ENCODE measurements at regions not wholly inside any gene's neighbourhood (a gene's known extent, or its start where the extent isn't known, plus 50 kb on each side); places are given as distances from the start of the nearest gene placed in this dataset.

DNA sequence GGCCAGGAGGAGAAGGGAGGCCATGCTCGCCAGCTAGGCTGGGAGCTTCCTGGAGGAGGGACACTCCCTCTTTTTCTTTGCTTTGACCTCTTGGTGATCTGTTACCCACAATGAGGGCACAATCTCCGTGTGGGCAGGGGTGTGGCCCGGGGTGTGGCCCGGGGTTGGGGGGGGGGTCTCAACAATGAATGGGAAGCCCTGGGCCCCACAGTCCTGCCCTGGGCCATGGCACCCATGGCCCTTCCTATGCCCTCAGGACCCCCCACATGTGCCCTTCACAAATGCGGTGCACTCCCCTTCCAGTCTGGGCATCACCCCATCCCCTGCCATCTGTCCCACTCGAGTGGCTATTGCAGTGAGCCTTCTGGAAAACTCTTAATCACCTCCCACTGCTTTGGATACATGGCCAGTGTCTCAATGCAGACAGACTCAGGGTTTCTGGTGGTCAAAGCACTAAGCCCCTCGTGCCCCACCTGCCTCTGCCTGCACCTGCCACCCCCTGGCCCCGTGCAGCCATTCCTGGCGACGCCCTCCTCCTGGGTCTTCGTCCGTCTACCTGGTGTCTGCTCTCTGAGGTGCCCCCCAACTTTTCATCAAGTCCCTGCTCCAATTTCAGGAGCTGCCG lies 611.3 kb downstream of the TBC1D22A start:
- Mint-ChIP-seq H3K27me3 (no peaks in the 10 kb centered on the region), H3K4me3 (no peak overlapping the region)

DNA sequence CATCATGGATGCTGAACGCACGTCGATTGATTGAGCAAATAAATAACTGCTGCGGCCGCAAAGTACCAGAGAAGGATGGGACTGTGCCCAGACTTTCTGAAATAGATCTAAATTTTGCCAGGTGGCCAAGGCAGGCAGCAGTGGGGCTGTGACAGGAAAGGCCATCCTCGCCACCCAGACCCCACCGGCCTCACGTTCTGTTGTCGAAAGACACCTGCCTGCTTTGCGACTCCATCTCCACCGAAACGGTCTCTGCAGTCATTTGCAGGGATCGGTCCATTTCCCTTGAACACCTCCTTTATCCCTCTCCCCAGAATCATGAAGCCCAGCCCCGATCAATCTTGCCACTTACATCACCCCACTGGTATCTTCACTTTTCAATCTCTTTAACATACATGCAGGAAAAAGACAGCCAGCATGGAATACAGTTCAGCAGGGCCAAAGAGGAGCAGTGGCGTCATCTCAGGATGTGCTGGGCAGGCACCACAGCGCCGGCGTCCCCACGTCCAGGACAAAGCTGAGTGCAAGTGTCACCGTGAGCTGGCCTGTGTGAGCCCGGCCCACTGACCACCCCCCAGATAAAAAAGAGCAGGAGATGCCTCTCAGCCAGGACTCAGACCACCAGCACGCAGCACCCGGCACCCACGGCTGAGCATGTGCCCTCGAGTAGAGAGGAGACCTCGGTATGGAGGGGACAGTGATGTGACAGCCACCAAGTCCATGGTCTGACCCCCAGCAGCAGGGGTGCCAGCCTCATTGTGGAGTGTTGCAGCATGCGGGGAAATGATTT lies 610.3 kb downstream of the TBC1D22A start:
- no peaks in the 10 kb centered on the region for H3K27me3 Mint-ChIP-seq
- H3K4me1 Mint-ChIP-seq = no peaks in the 10 kb centered on the region
- H3K4me3 Mint-ChIP-seq = no peak overlapping the region
- DNase-seq = no peak
- no peaks in the 10 kb centered on the region for H3K9me3 Mint-ChIP-seq
- H3K27ac Mint-ChIP-seq = no peak overlapping the region
- CTCF ChIA-PET = no interaction called here
- H3K36me3 Mint-ChIP-seq (ENCODE audit: low read depth) = no peaks in the 10 kb centered on the region
- POLR2A ChIA-PET = no interaction called here

More for the DNA sequence above, 611.3 kb downstream of the TBC1D22A start:
- ChIA-PET CTCF (no interaction called here), POLR2A (no interaction called here)
- no peaks in the 10 kb centered on the region for H3K36me3 Mint-ChIP-seq (ENCODE audit: low read depth)
- peaks cover 7% of the 10 kb centered on the region for H3K9me3 Mint-ChIP-seq
- H3K27ac Mint-ChIP-seq = peak overlapping the region; percentile 36
- no peak for DNase-seq
- no peaks in the 10 kb centered on the region for H3K4me1 Mint-ChIP-seq

DNA sequence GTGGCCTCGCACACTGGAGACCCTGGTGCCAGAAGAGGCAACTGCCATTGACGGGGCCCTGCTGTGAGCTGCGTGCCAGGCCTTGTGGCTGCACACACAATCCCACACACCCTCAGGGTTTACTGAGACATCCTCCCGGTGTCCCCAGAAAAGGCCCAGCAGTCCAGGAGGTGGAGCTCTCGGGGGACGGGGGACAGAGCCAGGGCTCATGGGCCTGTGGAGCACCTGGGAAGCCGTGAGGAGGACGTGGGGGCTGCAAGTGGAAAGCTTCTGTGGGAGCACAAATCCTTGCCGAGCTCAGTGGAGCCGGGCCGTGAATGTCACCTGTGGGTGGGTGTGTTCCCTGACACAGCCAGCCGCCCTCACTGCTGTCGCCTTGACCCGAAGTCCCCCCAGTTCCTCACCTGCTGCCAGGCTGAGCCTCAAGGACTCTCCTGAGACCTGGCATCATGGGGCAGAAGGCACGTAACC lies 609.7 kb downstream of the TBC1D22A start:
- DNase-seq = no peak
- H3K27me3 Mint-ChIP-seq = no peaks in the 10 kb centered on the region
- ChIA-PET CTCF (no interaction called here), POLR2A (no interaction called here)
- no peaks in the 10 kb centered on the region for H3K9me3 Mint-ChIP-seq
- H3K36me3 Mint-ChIP-seq (ENCODE audit: low read depth) = no peaks in the 10 kb centered on the region
- H3K4me3 Mint-ChIP-seq = no peak overlapping the region
- H3K27ac Mint-ChIP-seq = no peak overlapping the region
- no peaks in the 10 kb centered on the region for H3K4me1 Mint-ChIP-seq

DNA sequence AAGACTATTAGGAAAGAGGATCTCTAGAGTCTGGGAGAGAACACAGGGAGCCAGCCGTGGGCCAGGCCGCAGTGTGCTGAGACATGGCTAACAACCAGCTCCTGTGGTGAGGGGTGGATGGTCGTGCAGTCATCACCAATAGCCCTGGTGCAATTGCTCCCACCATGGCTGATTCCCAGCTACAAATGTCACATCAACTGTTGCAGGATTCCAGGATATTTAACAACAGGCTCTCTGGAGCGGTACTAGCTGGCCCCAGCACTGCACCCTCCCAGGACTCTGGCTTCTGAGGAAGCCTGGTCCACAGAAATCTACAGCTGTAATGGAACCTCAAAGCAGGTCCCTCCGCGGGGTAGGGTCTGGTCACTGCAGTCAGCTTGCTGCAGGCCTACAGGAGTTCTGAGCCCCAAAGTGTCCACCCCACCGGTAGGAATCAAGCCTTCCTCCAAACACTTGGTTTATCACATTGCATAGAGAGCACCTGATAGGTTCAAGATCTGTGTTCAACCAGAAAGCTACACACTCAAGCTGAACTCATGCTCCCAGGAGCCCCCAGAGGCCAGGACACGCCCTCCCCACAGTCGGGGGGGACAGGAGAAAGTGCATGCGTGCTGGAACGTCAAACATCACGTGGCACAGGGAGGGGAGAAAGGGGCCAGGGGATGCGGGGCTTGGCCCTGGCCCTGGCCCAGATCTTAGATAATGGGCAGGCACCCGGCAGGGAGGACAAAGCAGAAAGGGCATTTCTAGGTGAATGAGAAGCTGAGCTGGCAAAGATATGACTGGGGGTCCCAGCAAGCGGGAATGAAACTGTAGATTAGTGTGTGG lies 609.0 kb downstream of the TBC1D22A start:
- ChIA-PET CTCF (no interaction called here), POLR2A (no interaction called here)
- no peak overlapping the region for H3K4me3 Mint-ChIP-seq
- no peak for DNase-seq
- H3K9me3 Mint-ChIP-seq = no peaks in the 10 kb centered on the region
- H3K27ac Mint-ChIP-seq = no peak overlapping the region
- H3K27me3 Mint-ChIP-seq = no peaks in the 10 kb centered on the region
- H3K36me3 Mint-ChIP-seq (ENCODE audit: low read depth) = no peaks in the 10 kb centered on the region
- no peaks in the 10 kb centered on the region for H3K4me1 Mint-ChIP-seq

DNA sequence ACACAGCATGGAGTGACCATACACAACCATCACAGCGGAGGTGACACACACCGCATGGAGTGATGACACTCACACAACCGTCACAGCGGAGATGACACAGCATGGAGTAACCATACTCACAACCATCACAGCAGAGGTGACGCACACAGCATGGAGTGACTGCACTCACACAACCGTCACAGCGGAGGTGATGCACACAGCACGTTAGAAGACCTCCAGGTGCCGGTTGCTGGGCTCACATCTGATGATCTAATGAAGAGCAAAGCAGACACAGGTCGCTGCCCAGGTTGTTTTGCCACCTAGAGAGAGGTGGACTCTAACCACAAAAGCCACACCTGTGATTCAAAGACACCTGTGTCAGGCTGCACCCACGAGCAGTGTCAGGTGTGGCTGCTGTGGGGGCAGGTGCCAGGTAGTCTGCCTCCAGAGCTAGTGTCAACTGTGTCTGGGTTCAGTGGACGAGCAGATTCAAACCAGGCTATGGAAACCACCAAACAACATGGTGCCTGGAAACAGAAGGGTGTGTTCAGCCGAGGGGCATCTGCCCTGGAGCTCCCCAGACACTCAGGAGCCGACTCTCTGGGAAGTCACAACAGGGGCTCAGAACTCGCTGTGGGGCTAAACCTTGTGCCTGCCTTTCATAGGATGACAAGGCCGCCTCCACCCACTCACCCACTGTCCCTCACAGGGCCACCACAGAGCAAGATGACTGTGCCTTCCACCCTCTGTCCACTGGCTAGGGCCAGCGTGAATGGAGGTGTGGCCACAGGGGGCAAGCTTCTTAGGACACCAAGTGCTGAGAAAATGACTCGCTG lies 608.2 kb downstream of the TBC1D22A start:
- H3K27me3 Mint-ChIP-seq = no peaks in the 10 kb centered on the region
- H3K36me3 Mint-ChIP-seq (ENCODE audit: low read depth) = no peaks in the 10 kb centered on the region
- CTCF ChIA-PET = interaction anchor here (0.6 kb wide), 1 partner anchor 352 kb away, joined by 5 read pairs; no protein-coding TSS in a partner anchor
- no peaks in the 10 kb centered on the region for H3K9me3 Mint-ChIP-seq
- no peak overlapping the region for H3K4me3 Mint-ChIP-seq
- H3K27ac Mint-ChIP-seq = no peak overlapping the region
- H3K4me1 Mint-ChIP-seq = no peaks in the 10 kb centered on the region
- no peak for DNase-seq
- POLR2A ChIA-PET = no interaction called here

DNA sequence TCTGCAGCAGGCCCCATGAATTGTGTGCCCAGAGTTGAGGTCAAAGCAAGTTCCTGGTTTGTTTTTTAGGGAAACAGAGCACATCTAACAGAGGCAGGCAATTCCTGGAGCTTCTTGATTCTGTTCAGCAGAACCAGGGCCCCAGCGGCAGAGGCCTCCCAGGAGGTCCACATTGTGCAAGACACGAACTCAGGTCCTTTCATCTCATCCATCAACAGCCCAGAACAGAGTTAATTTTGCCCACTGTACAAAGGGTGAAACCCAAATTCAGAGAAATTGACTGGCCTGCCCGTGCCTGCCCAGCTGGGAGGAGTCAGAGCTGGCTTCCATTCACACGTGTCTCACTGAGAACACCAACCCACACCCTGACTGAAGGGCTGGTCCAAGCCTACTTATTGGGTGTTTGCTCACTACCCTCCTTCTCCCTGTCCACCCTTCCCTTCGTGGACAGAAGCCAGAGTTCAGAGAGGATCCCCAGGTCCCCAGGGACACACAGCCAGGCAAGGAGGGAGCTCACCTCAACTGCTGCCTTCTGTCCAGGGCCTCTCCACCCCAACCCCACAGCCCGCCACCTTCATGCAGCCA lies 607.1 kb downstream of the TBC1D22A start:
- H3K4me3 Mint-ChIP-seq = no peak overlapping the region
- no peaks in the 10 kb centered on the region for H3K4me1 Mint-ChIP-seq
- H3K9me3 Mint-ChIP-seq = no peaks in the 10 kb centered on the region
- H3K27ac Mint-ChIP-seq = no peak overlapping the region
- H3K27me3 Mint-ChIP-seq = no peaks in the 10 kb centered on the region
- no peaks in the 10 kb centered on the region for H3K36me3 Mint-ChIP-seq (ENCODE audit: low read depth)
- DNase-seq = no peak
- POLR2A ChIA-PET = no interaction called here
- CTCF ChIA-PET = no interaction called here

DNA sequence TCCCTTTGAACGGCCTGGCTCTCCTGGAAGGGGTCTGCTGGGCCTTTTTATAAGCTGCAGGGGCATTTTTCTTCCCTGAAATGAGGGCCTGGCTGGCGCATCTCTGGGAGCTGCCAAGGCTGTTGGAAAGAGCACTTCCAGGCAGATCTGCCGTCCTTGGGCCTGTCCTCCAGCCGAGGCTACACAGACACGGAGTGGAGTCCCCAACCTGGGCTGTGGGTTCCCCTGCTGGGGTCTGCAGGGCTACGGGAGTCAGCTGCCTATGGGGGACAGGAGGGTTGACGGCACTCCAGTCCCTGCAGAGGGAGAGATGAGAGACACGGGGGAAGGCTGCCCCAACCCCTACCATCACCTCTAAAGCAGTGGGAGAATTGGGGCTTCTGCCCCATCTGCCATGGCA lies 606.6 kb downstream of the TBC1D22A start:
- peaks cover 3% of the 10 kb centered on the region for H3K9me3 Mint-ChIP-seq
- ChIA-PET CTCF (no interaction called here), POLR2A (no interaction called here)
- no peaks in the 10 kb centered on the region for H3K4me1 Mint-ChIP-seq
- no peak overlapping the region for H3K4me3 Mint-ChIP-seq
- DNase-seq = no peak
- no peaks in the 10 kb centered on the region for H3K27me3 Mint-ChIP-seq
- no peak overlapping the region for H3K27ac Mint-ChIP-seq
- no peaks in the 10 kb centered on the region for H3K36me3 Mint-ChIP-seq (ENCODE audit: low read depth)

DNA sequence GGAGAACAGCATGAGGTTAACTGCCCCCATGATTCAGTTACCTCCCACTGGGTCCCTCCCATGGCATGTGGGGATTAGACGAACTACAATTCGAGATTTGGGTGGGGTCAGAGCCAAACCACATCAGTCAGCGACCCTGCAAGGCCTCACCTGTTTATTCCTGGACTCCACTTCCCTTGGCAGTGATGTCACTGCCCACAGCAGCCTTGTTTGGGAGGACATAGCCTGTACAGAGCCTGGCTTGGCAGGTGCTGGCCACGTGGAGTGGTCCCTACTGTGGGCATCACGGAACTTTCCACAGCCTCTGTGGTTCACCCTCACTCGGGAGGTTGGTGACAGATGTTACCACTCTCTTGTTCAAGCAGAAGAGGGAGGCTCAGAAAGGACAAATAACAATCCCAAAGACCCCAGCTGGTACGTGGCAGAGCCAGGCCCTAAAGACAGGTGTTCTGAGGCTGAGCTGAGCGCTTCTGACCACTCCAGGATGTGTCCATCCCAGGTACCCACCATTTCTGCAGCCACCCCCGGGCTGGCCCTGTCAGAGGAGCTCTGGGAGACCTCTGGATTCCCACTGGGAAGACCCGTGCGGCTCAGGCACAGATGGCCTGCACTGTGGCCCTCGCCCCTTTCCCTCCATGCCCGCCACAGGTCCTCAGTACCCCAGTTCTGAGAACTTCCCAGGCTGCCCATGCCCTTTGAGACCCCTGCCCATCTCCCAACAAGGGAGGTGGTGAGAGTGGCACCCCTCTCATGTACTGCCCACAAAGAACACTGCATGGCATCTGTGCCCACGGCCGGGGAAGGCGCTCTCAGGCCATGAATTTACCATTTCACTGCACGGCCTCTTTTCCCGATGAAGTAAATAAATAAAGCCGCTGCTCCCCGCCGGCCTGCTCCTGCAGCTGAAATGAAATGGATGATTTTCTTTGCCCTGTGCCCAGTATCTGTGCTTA lies 605.8 kb downstream of the TBC1D22A start:
- no peaks in the 10 kb centered on the region for H3K36me3 Mint-ChIP-seq (ENCODE audit: low read depth)
- H3K4me1 Mint-ChIP-seq = no peaks in the 10 kb centered on the region
- H3K9me3 Mint-ChIP-seq = peaks cover 7% of the 10 kb centered on the region
- no peaks in the 10 kb centered on the region for H3K27me3 Mint-ChIP-seq
- H3K4me3 Mint-ChIP-seq = no peak overlapping the region
- no peak overlapping the region for H3K27ac Mint-ChIP-seq
- ChIA-PET CTCF (no interaction called here), POLR2A (no interaction called here)
- DNase-seq = no peak

DNA sequence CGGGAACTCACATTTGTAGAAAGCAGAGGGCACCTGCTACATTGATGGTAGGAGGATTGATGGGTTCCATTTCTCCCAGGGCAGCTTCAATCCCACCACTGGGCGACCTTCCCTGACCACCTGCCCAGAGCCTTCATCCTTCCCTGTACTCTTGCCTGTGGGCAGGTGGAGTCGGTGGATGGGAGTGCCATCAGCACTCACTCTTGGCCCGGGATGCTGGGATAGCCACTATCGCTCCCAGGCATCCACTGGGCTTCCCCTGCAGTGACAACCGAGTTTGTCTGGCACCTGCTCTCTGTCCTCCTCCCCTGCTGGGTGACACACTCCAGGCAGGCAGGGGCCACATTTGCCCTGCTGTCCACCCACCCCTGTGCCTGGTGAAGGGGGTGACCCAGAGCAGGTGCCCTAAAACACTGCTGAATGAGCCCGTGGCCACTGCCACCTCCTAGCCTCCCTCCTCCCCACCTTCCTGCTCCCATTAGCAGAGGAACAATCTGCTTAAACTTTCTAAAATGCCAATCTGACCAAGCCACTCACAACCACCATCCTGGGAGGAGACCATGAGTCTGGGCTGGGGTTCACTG lies 604.7 kb downstream of the TBC1D22A start:
- H3K9me3 Mint-ChIP-seq = peaks cover 7% of the 10 kb centered on the region
- H3K27ac Mint-ChIP-seq = no peak overlapping the region
- CTCF ChIA-PET = no interaction called here
- no peaks in the 10 kb centered on the region for H3K36me3 Mint-ChIP-seq (ENCODE audit: low read depth)
- H3K27me3 Mint-ChIP-seq = no peaks in the 10 kb centered on the region
- no peak overlapping the region for H3K4me3 Mint-ChIP-seq
- no peaks in the 10 kb centered on the region for H3K4me1 Mint-ChIP-seq
- POLR2A ChIA-PET = no interaction called here
- DNase-seq = no peak

DNA sequence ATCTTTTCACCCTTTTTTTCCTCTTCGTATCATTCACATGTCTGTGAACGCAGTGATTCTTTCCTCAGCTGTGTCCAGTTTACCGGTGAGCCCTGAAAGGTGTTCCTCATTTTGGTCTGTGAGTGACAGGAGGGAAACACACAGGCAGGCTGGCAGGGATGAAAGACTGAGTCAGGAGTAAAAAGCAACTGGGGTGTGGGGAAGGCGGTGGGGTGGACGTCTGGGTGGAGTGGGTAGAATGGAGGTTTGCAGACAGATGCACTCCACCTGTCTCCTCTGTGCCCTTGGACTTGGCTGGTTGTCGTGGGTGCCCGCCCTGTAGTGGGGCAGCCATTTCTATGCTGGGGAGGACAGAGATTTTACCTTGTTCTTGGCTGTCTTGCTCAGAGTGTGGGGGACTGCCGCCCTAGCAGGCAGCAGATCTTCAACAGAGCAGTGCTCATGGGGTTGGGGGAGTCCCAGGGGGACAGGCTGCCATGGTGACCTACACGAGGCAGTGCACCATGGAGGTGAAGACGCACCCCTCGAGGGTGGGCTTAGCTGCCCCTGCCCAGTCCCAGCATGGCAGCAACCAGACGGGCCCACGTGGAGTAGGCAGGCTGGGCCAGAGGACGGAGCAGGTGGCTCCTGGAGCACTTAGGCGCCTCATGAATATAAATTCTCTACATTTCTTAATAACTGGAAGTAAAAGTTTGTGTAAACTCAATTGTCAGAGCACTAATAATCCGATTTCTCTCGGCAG lies 603.7 kb downstream of the TBC1D22A start:
- H3K4me1 Mint-ChIP-seq = no peaks in the 10 kb centered on the region
- no peak overlapping the region for H3K27ac Mint-ChIP-seq
- H3K36me3 Mint-ChIP-seq (ENCODE audit: low read depth) = no peaks in the 10 kb centered on the region
- H3K27me3 Mint-ChIP-seq = no peaks in the 10 kb centered on the region
- ChIA-PET CTCF (no interaction called here), POLR2A (no interaction called here)
- DNase-seq = no peak
- no peak overlapping the region for H3K4me3 Mint-ChIP-seq
- H3K9me3 Mint-ChIP-seq = peaks cover 7% of the 10 kb centered on the region

DNA sequence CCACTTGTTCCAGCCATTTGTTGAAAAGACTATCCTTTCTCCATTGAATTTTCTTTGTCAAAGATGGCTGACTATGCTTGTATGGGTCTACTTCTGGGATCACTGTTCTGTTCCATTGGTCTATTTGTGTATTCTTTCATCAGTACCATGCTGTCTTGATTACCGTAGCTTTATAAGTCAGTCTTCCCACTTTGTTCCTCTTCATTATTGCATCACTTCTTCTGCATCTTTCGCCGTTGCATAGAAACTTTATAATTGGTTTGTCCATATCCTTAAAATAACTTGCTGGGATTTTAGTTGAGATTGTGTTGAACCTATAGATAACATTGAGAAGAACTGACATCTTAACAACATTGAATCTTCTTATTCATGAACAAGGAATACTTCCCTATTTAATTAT lies 598.8 kb downstream of the TBC1D22A start:
- no peaks in the 10 kb centered on the region for H3K27me3 Mint-ChIP-seq
- H3K36me3 Mint-ChIP-seq (ENCODE audit: low read depth) = no peaks in the 10 kb centered on the region
- CTCF ChIA-PET = no interaction called here
- H3K4me1 Mint-ChIP-seq = no peaks in the 10 kb centered on the region
- no peak for DNase-seq
- no peak overlapping the region for H3K4me3 Mint-ChIP-seq
- POLR2A ChIA-PET = no interaction called here
- peaks cover 7% of the 10 kb centered on the region for H3K9me3 Mint-ChIP-seq
- no peak overlapping the region for H3K27ac Mint-ChIP-seq

Data from activated CD4-positive, alpha-beta T cell treated with anti-CD3 and anti-CD28 coated beads, Interleukin-2, amount 10 ng/mL, durations not matched to agents 7 days and 5 days (primary cell).